PFSK-1 (cell line): ENCODE measurements at regions not wholly inside any gene's neighbourhood (a gene's known extent, or its start where the extent isn't known, plus 50 kb on each side); places are given as distances from the start of the nearest gene placed in this dataset.

ENCODE experiments used
- FOXP2 ChIP-seq: optimal IDR thresholded peaks from 2 replicates; pipeline ENCODE3; 2011; ENCODE audit warnings: borderline replicate concordance, control low read depth, inconsistent platforms; ENCODE audit not compliant: insufficient read depth; ENCODE audit errors: extremely low read length, extremely low read depth
- POLR2AphosphoS5 ChIP-seq: IDR thresholded peaks from 2 replicates; pipeline ENCODE4 v1.6.1; 2012; ENCODE audit warnings: low read depth, mild to moderate bottlenecking, control low read depth, low read length, moderate library complexity
- SIN3A ChIP-seq: IDR thresholded peaks from 2 replicates; pipeline ENCODE4 v1.6.1; 2012; ENCODE audit warnings: mild to moderate bottlenecking, low read length, moderate library complexity, borderline replicate concordance; ENCODE audit not compliant: insufficient read depth
- TAF1 ChIP-seq: IDR thresholded peaks from 2 replicates; pipeline ENCODE4 v1.6.1; 2012; ENCODE audit warnings: low read length, control low read depth, borderline replicate concordance; ENCODE audit not compliant: insufficient read depth
- TF ChIP-seq, protein P1 (sequence below), 2 experiments: IDR thresholded peaks; 2 replicates each; pipeline versions ENCODE4 v1.6.1 to v1.8.0; 2011 to 2012; ENCODE audit warnings: low read depth in 2 of 2, low read length in 2 of 2, control low read depth in 1 of 2, inconsistent platforms in 1 of 2, mild to moderate bottlenecking in 1 of 2, moderate library complexity in 1 of 2; ENCODE audit not compliant: insufficient read depth in 1 of 2

DNA sequence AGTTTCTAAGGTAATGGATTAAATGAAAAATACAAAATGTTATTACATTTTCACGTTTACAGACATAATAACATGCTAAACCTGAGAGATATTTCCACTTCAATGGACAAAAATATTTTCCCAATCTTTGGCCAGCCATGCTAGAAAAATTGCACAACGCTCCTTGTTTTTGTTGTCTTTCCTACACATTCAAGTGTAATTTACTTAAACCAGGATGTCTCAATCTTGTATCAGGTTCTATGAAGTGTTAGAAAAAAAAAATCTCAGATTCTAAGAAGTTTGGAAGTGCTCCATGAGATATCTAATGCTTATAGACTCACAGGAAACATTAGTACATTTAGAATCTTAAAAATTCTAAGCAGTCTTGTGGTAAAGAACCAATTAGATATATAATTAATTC lies 141.8 kb upstream of the SLC35G4 start:
- TF ChIP-seq FOXP2, result no peak
- no peak for TF ChIP-seq SIN3A
- TF ChIP-seq TAF1, result no peak
- TF ChIP-seq POLR2AphosphoS5, result no peak
- TF ChIP-seq, protein P1, sequence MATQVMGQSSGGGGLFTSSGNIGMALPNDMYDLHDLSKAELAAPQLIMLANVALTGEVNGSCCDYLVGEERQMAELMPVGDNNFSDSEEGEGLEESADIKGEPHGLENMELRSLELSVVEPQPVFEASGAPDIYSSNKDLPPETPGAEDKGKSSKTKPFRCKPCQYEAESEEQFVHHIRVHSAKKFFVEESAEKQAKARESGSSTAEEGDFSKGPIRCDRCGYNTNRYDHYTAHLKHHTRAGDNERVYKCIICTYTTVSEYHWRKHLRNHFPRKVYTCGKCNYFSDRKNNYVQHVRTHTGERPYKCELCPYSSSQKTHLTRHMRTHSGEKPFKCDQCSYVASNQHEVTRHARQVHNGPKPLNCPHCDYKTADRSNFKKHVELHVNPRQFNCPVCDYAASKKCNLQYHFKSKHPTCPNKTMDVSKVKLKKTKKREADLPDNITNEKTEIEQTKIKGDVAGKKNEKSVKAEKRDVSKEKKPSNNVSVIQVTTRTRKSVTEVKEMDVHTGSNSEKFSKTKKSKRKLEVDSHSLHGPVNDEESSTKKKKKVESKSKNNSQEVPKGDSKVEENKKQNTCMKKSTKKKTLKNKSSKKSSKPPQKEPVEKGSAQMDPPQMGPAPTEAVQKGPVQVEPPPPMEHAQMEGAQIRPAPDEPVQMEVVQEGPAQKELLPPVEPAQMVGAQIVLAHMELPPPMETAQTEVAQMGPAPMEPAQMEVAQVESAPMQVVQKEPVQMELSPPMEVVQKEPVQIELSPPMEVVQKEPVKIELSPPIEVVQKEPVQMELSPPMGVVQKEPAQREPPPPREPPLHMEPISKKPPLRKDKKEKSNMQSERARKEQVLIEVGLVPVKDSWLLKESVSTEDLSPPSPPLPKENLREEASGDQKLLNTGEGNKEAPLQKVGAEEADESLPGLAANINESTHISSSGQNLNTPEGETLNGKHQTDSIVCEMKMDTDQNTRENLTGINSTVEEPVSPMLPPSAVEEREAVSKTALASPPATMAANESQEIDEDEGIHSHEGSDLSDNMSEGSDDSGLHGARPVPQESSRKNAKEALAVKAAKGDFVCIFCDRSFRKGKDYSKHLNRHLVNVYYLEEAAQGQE (IDR thresholded peaks at IDR 0.05; ENCODE audit: insufficient read depth in 1 of 2, low read depth in 2 of 2, low read length in 2 of 2), result no peak

DNA sequence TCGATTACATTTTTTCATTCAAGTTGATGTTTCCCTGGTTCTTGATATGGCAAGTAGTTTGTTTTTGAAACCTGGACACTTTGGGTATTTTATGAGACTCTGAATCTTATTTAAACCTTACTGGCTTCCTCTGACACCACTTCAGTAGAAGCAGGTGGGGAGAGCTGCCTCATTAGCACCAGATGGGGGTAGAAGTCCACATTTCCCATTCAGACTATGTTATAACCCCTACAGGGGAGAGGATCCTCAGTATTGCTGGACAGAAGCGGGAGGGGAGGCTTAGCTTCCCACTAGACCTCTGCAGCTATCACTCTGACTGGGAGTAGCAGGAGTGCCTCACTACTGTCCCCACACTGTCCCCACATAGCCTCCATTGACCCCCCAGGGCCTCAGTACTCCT lies 145.3 kb upstream of the SLC35G4 start:
- no peak for TF ChIP-seq SIN3A
- no peak for TF ChIP-seq POLR2AphosphoS5
- TF ChIP-seq, protein P1 (IDR thresholded peaks at IDR 0.05; ENCODE audit: insufficient read depth in 1 of 2, low read depth in 2 of 2, low read length in 2 of 2), result no peak
- no peak for TF ChIP-seq FOXP2
- no peak for TF ChIP-seq TAF1

DNA sequence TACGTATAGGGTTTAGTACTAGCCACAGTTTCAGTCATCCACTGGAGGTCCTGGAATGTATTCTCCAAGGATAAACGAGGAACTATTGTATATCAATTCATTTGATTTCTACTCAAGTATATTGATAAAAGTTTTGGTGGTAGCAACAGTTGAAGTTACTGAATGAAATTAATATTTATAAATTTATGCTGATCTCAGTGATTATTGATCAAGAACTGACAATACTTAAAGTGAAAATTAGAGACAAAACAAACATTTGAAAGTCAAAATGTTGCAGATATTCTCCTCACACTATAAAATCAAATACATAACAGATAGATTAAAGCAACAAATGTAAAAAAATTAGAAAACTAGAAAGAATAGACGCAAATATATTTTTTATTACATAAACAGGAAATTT lies 150.9 kb upstream of the SLC35G4 start:
- TF ChIP-seq SIN3A (no peak), TAF1 (no peak), FOXP2 (no peak), POLR2AphosphoS5 (no peak)
- TF ChIP-seq, protein P1 (IDR thresholded peaks at IDR 0.05; ENCODE audit: insufficient read depth in 1 of 2, low read depth in 2 of 2, low read length in 2 of 2), result no peak

DNA sequence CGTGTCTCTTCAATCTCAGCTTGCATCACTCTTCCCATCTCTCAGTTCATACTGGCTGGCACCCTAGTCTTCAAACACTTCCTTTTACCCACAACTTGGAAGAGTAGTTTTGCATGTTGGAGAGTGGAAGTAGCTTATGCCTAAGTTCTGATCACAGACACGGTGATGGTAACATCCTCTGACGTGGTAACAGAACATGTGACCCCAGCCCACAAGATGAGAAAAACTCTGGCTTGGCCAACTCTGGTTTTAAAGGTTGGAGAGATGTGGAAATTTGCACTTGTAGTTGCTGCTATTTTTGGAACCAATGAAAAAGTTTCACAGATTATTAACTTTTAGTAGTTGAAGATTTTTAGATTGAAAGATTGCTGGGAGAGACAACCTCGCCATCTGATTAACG lies 155.4 kb upstream of the SLC35G4 start:
- TF ChIP-seq, protein P1 (IDR thresholded peaks at IDR 0.05; ENCODE audit: insufficient read depth in 1 of 2, low read depth in 2 of 2, low read length in 2 of 2), result no peak
- TF ChIP-seq SIN3A (no peak), FOXP2 (no peak), POLR2AphosphoS5 (no peak), TAF1 (no peak)

DNA sequence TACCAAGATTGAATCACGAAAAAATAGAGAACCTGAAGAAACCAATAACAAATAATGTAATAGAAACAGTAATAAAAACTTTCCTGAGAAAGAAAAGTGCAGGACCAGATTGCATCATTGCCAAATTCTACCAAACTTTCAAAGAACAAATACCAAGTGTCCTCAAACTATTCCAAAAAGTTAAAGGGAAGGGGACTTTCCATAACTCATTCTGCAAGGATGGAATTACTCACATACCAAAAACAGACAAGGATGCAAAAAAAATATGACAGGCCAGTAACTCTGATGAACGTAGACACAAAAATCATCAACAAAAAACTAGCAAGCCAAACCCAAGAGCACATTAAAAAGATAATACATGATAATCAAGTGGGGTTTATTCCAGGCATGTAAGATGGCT lies 172.3 kb upstream of the SLC35G4 start:
- no peak for TF ChIP-seq SIN3A
- TF ChIP-seq FOXP2, result no peak
- TF ChIP-seq TAF1, result no peak
- TF ChIP-seq POLR2AphosphoS5, result no peak
- TF ChIP-seq, protein P1 (IDR thresholded peaks at IDR 0.05; ENCODE audit: insufficient read depth in 1 of 2, low read depth in 2 of 2, low read length in 2 of 2), result no peak
